ENCODE measurements at regions not wholly inside any gene's neighbourhood (a gene's known extent, or its start where the extent isn't known, plus 50 kb on each side); places are given as distances from the start of the nearest gene placed in this dataset.

- TF ChIP-seq, protein P1, sequence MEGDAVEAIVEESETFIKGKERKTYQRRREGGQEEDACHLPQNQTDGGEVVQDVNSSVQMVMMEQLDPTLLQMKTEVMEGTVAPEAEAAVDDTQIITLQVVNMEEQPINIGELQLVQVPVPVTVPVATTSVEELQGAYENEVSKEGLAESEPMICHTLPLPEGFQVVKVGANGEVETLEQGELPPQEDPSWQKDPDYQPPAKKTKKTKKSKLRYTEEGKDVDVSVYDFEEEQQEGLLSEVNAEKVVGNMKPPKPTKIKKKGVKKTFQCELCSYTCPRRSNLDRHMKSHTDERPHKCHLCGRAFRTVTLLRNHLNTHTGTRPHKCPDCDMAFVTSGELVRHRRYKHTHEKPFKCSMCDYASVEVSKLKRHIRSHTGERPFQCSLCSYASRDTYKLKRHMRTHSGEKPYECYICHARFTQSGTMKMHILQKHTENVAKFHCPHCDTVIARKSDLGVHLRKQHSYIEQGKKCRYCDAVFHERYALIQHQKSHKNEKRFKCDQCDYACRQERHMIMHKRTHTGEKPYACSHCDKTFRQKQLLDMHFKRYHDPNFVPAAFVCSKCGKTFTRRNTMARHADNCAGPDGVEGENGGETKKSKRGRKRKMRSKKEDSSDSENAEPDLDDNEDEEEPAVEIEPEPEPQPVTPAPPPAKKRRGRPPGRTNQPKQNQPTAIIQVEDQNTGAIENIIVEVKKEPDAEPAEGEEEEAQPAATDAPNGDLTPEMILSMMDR (IDR thresholded peaks at IDR 0.05) = no peak
- no peak for TF ChIP-seq POLR2A (IDR thresholded peaks at IDR 0.05)
- 88 to 92% methylated on average over 4 of the region's 4 CpGs for WGBS, 2 donors
- H3K4me3 ChIP-seq = no peak overlapping the region
- H3K27me3 ChIP-seq = no peaks in the 10 kb centered on the region
- no peak overlapping the region for H3K27ac ChIP-seq
- no peak for DNase-seq
- no peaks in the 10 kb centered on the region for H3K9me3 ChIP-seq
- H3K36me3 ChIP-seq (ENCODE audit: low read depth, missing control alignments) = no peaks in the 10 kb centered on the region
- no peaks in the 10 kb centered on the region for H3K4me1 ChIP-seq
- intact Hi-C loops (cut with DNase I; ENCODE audit: low total_unique reads) = no loop called here
These were observed 55.1 kb upstream of the STXBP5 start for GRCh38 chr6:147149092-147149491.

GRCh38 chr6:147149826-147150225 lies 54.4 kb upstream of the STXBP5 start:
- DNase-seq = no peak
- no peaks in the 10 kb centered on the region for H3K36me3 ChIP-seq (ENCODE audit: low read depth, missing control alignments)
- no peak overlapping the region for H3K4me3 ChIP-seq
- intact Hi-C loops (cut with DNase I; ENCODE audit: low total_unique reads) = no loop called here
- H3K9me3 ChIP-seq = no peaks in the 10 kb centered on the region
- WGBS, 2 donors = 71 to 77% methylated on average over 2 of the region's 2 CpGs
- H3K27me3 ChIP-seq = no peaks in the 10 kb centered on the region
- no peak overlapping the region for H3K27ac ChIP-seq
- H3K4me1 ChIP-seq = no peaks in the 10 kb centered on the region
- TF ChIP-seq POLR2A (IDR thresholded peaks at IDR 0.05) = no peak
- TF ChIP-seq, protein P1 (IDR thresholded peaks at IDR 0.05) = no peak

GRCh38 chr6:147150293-147150692 lies 53.9 kb upstream of the STXBP5 start:
- Histone ChIP-seq H3K9me3 (no peaks in the 10 kb centered on the region), H3K4me1 (no peaks in the 10 kb centered on the region), H3K27ac (no peak overlapping the region), H3K27me3 (no peaks in the 10 kb centered on the region), H3K4me3 (no peak overlapping the region), H3K36me3 (ENCODE audit: low read depth, missing control alignments) (no peaks in the 10 kb centered on the region)
- 43% methylated on average over 1 of the region's 1 CpG for WGBS, 2 donors
- DNase-seq = no peak
- intact Hi-C loops (cut with DNase I; ENCODE audit: low total_unique reads) = no loop called here
- TF ChIP-seq, protein P1 (IDR thresholded peaks at IDR 0.05) = no peak
- TF ChIP-seq POLR2A (IDR thresholded peaks at IDR 0.05) = no peak
